Cardiac fibroblast (primary cell): ENCODE measurements at regions not wholly inside any gene's neighbourhood (a gene's known extent, or its start where the extent isn't known, plus 50 kb on each side); places are given as distances from the start of the nearest gene placed in this dataset.
"Not testable (repeated sequence)": the region's sequence is repeated elsewhere in the genome, so short reads cannot be mapped to it uniquely, and the experiment has no call there.

Source experiments
- DNase-seq, 2 donors: peaks; one replicate each; pipeline versions ENCODE4 v3.0.0 to v3.0.0-alpha.2; 2010; ENCODE audit warnings: low read depth in 2 of 2
- H3K4me3 ChIP-seq, 2 donors: replicated peaks in 1 of 2; 1 replicate in 1 of 2; 2 replicates in 1 of 2; pipeline ENCODE4 v1.5.1; 2011; ENCODE audit warnings: low read depth in 2 of 2, low read length in 2 of 2, mild to moderate bottlenecking in 2 of 2, moderate library complexity in 1 of 2
- TF ChIP-seq, protein P1 (sequence below): IDR thresholded peaks from one replicate; pipeline ENCODE4 v1.5.1; 2011; ENCODE audit warnings: low read depth, mild to moderate bottlenecking, low read length, inconsistent platforms

DNA sequence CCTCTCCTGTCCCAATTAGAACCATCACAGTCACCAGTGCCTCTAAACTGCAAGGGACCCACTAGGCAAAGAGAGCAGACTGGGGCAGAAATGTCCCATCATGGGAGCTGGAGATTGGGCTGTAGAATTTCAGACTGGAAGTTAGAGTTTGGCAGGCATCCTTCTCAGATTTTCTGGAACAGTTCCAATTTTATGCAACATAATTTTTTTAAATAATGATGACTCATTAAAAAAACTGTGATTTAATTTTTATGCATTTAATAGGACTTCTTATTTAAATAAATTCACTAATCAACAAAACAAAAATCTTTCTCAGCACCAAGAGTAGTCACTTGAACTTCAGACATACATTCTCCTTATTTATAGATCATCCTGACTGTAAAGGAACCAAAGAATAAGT is 84.6 kb upstream of the SLC7A14 start:
- H3K4me3 ChIP-seq: no peak overlapping the region
- DNase-seq: peak; percentile 42 to 50
- TF ChIP-seq, protein P1, sequence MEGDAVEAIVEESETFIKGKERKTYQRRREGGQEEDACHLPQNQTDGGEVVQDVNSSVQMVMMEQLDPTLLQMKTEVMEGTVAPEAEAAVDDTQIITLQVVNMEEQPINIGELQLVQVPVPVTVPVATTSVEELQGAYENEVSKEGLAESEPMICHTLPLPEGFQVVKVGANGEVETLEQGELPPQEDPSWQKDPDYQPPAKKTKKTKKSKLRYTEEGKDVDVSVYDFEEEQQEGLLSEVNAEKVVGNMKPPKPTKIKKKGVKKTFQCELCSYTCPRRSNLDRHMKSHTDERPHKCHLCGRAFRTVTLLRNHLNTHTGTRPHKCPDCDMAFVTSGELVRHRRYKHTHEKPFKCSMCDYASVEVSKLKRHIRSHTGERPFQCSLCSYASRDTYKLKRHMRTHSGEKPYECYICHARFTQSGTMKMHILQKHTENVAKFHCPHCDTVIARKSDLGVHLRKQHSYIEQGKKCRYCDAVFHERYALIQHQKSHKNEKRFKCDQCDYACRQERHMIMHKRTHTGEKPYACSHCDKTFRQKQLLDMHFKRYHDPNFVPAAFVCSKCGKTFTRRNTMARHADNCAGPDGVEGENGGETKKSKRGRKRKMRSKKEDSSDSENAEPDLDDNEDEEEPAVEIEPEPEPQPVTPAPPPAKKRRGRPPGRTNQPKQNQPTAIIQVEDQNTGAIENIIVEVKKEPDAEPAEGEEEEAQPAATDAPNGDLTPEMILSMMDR: no peak

DNA sequence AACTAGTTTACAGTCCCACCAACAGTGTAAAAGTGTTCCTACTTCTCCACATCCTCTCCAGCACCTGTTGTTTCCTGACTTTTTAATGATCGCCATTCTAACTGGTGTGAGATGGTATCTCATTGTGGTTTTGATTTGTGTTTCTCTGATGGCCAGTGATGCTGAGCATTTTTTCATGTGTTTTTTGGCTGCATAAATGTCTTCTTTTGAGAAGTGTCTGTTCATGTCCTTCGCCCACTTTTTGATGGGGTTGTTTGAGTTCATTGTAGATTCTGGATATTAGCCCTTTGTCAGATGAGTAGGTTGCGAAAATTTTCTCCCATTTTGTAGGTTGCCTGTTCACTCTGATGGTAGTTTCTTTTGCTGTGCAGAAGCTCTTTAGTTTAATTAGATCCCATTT is 77.1 kb upstream of the SLC7A14 start:
- not testable (repeated sequence) for H3K4me3 ChIP-seq, DNase-seq

DNA sequence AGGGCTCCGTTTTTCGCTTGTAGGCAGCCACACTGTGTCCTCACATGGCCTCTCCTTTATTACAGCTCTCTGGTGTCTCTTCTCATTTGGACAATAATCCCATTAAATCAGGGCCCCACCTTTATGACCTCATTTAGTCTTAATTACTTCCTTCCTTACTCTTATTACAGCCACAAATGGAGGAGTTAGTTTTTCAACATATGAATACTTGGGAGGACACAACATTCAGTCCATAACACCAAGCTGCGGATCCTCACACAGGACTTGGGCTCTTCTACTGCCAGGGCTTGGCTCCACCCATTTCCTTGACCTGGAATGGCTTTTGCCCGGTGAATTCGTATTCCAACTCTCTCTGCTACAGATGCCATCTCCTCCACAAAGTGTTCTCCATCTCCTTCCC is 74.3 kb upstream of the SLC7A14 start:
- TF ChIP-seq, protein P1: no peak
- no peak for DNase-seq
- H3K4me3 ChIP-seq: no peak overlapping the region

DNA sequence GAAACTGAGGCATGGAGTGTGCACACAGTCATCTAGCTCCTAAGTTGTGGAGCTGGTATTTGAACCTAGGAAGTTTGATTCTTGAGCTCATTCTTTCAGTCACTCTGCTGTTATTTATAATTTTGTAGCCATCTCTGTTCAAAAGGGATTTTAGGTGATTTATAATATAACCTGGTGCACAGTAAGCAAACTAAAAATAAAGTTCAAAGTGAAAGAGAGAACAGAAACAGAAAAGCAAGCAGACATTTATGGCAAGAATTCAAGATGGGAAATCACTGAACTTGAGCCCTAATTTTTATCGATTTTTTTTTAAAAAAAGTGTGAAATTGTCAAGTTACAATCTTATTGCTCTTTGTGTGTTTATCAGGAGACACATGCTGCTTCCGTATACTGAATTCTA is 71.4 kb upstream of the SLC7A14 start:
- TF ChIP-seq, protein P1: no peak
- no peak overlapping the region for H3K4me3 ChIP-seq
- no peak for DNase-seq

DNA sequence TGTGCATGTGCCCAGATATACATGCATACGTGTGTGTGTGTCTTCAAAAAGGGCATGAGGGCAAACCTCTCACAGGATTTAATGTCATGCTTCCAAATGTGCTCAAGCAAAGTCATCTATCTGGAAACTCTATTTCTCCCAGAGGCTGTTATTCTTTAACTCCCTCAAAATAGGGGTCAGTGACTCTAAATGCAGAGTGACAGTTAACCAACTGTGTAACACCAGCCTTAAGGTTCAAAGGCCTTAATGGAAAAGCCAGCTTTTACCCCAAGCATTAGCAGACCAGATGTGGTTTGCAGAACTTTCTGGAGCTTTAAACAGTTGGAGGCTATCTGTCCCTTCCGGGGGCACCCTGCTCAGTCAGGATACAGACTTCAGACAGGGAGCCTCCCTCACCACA is 70.4 kb upstream of the SLC7A14 start:
- TF ChIP-seq, protein P1: no peak
- DNase-seq: no peak
- no peak overlapping the region for H3K4me3 ChIP-seq

DNA sequence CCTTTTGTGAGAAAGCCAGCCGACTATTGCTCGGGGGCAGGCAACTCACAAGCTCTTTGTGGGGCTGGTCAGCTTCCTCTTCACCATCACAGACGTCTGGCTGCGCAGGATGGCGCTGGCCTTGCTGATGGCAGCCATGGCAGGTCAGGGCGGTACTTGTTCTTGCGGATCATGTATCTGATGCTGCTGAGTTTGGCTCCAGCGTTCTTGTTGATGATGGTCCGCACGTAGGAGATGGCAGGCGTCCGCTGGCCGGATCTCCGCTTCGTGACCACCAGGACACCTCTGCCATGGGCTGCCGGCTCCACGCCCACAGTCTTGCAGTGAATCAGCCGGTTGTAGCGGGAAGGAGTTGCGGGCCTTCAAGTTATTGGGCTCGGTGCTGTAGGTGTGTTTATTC is 67.9 kb upstream of the SLC7A14 start:
- DNase-seq: no peak
- no peak overlapping the region for H3K4me3 ChIP-seq
- TF ChIP-seq, protein P1: no peak

DNA sequence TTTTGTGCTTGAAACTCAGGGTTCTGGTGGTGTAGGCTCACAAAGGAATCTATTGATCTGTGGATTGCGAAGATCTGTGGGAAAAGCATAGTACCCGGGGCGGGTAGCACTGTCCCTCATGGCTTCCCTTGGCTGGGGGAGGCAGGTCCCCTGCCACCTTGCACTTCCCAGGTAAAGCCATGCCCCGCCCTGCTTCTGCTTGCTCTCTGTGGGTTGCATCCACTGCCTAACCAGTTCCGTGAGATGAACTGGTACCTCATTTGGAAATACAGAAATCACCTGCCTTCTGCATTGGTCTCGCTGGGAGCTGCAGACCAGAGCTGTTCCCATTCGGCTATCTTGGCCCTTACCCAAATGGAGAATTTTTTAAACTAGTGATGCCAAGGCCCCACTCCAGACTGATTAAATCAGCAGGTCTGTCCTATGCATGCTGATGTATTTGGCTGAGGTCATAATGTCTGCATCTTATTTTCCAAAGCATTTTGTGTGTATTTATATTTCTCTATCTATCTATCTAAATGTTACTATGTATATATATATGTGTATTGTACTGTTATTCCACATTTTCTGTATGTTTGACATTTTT is 65.5 kb upstream of the SLC7A14 start:
- H3K4me3 ChIP-seq: no peak overlapping the region
- DNase-seq: no peak
- TF ChIP-seq, protein P1: no peak

DNA sequence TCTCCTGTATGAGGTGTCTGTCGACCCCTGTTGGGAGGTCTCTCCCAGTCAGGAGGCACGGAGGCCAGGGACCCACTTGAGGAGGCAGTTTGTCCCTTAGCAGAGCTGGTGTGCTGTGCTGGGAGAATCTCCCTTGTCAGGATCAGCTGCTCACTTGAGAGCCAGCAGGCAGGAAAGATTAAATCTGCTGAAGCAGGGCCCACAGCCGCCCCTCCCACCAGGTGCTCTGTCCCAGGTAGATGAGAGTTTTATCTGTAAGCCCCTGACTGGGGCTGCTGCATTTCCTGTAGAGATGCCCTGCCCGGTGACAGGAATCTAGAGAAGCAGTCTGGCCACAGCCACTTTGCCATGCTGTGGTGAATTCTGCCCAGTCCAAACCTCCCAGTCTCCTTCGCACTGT is 64.7 kb upstream of the SLC7A14 start:
- H3K4me3 ChIP-seq, DNase-seq: not testable (repeated sequence)
